ENCODE measurements at regions not wholly inside any gene's neighbourhood (a gene's known extent, or its start where the extent isn't known, plus 50 kb on each side); places are given as distances from the start of the nearest gene placed in this dataset.

DNA sequence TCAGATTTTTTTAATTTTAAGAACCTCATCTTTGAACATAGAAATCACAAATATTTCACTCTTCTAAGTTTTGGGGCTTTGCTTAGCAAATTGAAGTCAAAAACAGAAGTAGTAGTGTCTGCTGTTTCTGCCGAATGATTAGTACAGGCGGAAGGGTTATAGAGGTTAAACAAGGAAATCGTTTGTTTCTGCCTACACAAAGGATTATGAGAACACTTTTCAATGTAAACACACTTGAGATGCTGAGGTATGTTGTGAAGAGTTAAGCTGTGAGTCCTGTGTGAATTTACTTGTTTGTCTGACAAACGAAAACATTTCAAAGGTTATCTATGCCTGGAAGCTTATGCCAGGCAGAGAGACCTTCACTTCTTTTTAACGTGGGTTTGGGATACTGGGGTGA lies 224.8 kb downstream of the CETN3 start:
- TF ChIP-seq CTCF (conservative IDR thresholded peaks at IDR 0.05; ENCODE audit: low read depth, low read length) (no peak), POLR2A (IDR thresholded peaks at IDR 0.05; ENCODE audit: low read depth, low read length) (no peak), MXI1 (IDR thresholded peaks at IDR 0.05; ENCODE audit: borderline replicate concordance, low read depth, low read length) (no peak), RFX5 (IDR thresholded peaks at IDR 0.05; ENCODE audit: low read depth, low read length) (no peak), SMC3 (IDR thresholded peaks at IDR 0.05; ENCODE audit: low read depth, low read length) (no peak), CHD1 (IDR thresholded peaks at IDR 0.05; ENCODE audit: low read depth, low read length) (no peak), NFE2L2 (IDR thresholded peaks at IDR 0.05; ENCODE audit: low read depth, low read length) (no peak)
- TF ChIP-seq, protein P1, sequence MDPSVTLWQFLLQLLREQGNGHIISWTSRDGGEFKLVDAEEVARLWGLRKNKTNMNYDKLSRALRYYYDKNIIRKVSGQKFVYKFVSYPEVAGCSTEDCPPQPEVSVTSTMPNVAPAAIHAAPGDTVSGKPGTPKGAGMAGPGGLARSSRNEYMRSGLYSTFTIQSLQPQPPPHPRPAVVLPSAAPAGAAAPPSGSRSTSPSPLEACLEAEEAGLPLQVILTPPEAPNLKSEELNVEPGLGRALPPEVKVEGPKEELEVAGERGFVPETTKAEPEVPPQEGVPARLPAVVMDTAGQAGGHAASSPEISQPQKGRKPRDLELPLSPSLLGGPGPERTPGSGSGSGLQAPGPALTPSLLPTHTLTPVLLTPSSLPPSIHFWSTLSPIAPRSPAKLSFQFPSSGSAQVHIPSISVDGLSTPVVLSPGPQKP (IDR thresholded peaks at IDR 0.05; ENCODE audit: borderline replicate concordance, low read depth, low read length) = no peak
